Activated T-cell treated with anti-CD3 and anti-CD28 coated beads, Interleukin-2, amount 50 U/mL, for 4 hours (primary cell): ENCODE measurements at regions not wholly inside any gene's neighbourhood (a gene's known extent, or its start where the extent isn't known, plus 50 kb on each side); places are given as distances from the start of the nearest gene placed in this dataset.
"Not testable (repeated sequence)": the region's sequence is repeated elsewhere in the genome, so short reads cannot be mapped to it uniquely, and the experiment has no call there.

Source experiments
- ATAC-seq, 2 donors: fragments of 200-7000 bp; cut with Tn5 transposase; one replicate each; pipeline ENCODE4 v1.10.0; 2021
- DNase-seq: peaks from one replicate; pipeline ENCODE4 v3.0.0-alpha.2; 2020
- H3K27me3 Mint-ChIP-seq: one replicate; pipeline ENCODE4 v1.8.0; 2021; ENCODE audit warnings: low read depth, mixed read lengths
- H3K36me3 Mint-ChIP-seq: one replicate; pipeline ENCODE4 v1.8.0; 2022; ENCODE audit warnings: mixed read lengths; ENCODE audit not compliant: insufficient read depth
- H3K4me1 Mint-ChIP-seq: one replicate; pipeline ENCODE4 v1.8.0; 2021; ENCODE audit warnings: low read depth, mixed read lengths
- H3K4me3 Mint-ChIP-seq: one replicate; pipeline ENCODE4 v1.8.0; 2021; ENCODE audit warnings: mild to moderate bottlenecking, moderate library complexity, mixed read lengths
- H3K9me3 Mint-ChIP-seq: one replicate; pipeline ENCODE4 v1.8.0; 2021; ENCODE audit warnings: mixed read lengths

DNA sequence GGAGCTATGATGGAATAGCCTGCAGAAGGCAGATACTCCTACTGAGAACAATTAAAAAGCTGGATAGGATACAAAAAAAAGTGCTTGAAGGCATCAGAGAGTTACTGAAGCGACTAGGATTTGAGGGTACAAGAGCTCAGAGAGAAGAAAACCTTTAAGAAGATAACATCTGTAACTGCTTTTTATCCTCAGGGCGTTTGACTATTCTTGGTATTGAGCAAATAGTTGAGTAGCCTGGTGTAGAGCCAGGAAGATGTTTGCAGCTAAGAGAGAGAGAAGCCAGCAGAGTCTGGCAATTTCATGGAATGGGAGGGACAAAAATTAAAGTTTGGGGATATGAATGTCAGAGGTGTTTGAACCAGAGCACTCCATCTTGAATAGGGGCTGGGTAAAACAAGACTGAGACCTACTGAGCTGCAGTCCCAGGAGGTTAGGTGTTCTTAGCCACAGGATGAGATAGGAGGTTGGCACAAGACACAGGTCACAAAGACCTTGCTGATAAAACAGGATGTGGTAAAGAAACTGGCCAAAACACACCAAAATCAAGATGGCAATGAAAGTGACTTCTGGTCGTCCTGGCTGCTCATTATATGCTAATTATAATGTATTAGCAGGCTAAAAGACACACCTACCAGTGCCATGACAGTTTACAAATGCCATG, 428.8 kb downstream of the SH2D4B start:
- Mint-ChIP-seq H3K27me3 (peaks cover 5% of the 10 kb centered on the region), H3K4me3 (no peak overlapping the region), H3K36me3 (no peaks in the 10 kb centered on the region), H3K4me1 (no peaks in the 10 kb centered on the region), H3K9me3 (no peaks in the 10 kb centered on the region)
- ATAC-seq = no peak
- no peak for DNase-seq

DNA sequence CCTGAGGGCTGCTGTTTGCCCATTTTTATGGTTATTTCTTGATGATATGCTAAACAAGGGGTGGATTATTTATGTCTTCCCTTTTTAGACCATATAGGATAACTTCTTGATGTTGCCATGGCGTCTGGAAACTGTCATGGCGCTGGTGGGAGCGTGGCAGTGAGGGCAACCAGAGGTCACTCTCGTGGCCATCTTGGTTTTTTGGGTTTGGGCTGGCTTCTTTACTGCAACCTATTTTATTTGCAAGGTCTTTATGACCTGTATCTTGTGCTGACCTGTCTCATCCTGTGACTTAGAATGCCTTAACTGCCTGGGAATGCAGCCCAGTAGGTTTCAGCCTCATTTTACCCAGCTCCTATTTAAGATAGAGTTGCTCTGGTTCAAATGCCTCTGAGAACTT, 429.7 kb downstream of the SH2D4B start:
- H3K36me3 Mint-ChIP-seq, DNase-seq, H3K4me3 Mint-ChIP-seq, H3K9me3 Mint-ChIP-seq, H3K4me1 Mint-ChIP-seq, H3K27me3 Mint-ChIP-seq, ATAC-seq: not testable (repeated sequence)

DNA sequence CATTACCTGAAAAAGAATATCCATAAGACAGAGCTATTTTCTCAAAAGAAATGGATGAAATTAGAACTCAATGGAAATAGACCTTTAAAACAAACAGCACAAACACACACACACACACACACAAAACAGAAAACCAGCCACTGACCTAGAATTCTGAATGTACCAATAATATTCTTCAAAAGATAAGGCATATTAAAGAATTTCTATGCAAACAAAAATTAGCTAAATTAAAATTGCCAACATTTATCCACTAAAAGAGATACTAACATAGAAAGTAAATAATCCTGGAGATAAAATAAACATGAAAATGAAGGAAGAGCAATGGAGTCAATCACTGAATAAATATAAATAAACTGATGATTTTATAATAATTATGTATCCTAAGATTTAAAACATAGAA, 431.2 kb downstream of the SH2D4B start:
- no peaks in the 10 kb centered on the region for H3K36me3 Mint-ChIP-seq
- DNase-seq (no peak), ATAC-seq (no peak)
- no peaks in the 10 kb centered on the region for H3K9me3 Mint-ChIP-seq
- no peaks in the 10 kb centered on the region for H3K4me1 Mint-ChIP-seq
- no peak overlapping the region for H3K4me3 Mint-ChIP-seq
- peaks cover 2% of the 10 kb centered on the region for H3K27me3 Mint-ChIP-seq

DNA sequence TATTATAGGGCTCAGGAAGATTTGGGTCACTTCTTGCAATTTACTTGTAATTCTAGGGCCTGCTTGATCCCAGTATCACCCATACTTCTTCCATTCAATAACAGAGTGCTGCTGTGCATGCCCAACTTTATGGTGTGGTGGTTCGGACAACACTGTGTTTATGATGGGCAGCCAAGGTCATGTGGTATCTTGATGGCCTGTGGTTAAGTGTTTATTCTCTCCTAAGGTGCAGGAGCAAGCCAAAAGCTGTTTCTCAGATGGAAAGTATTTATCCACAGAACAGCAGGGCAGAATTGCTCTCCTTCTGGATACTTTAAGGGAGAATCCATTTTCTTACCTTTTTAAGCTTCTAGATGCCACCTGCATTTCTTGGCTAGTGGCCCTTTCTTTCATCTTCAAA, 433.8 kb downstream of the SH2D4B start:
- H3K27me3 Mint-ChIP-seq = no peaks in the 10 kb centered on the region
- H3K4me3 Mint-ChIP-seq = no peak overlapping the region
- no peaks in the 10 kb centered on the region for H3K36me3 Mint-ChIP-seq
- H3K4me1 Mint-ChIP-seq = no peaks in the 10 kb centered on the region
- no peak for DNase-seq
- no peak for ATAC-seq
- no peaks in the 10 kb centered on the region for H3K9me3 Mint-ChIP-seq

DNA sequence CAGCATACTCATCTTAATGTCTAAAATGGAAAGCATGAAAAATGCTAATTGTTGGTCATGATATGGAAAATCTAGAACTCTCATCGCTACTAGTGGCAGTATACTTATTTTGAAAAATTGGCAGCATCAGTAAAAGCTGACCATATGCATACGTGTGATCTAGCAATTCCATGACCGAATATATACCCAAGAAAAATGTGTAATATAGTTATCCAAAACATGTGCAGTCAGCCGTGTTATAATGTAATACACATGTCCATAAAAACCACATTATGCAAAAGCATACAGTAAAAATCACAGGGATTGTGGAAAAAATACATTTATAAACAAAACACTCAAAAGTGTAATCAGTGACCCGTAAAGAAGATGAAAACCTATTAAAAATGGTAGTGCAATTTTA, 439.0 kb downstream of the SH2D4B start:
- ATAC-seq = no peak
- no peak overlapping the region for H3K4me3 Mint-ChIP-seq
- no peaks in the 10 kb centered on the region for H3K4me1 Mint-ChIP-seq
- no peaks in the 10 kb centered on the region for H3K36me3 Mint-ChIP-seq
- H3K27me3 Mint-ChIP-seq = no peaks in the 10 kb centered on the region
- H3K9me3 Mint-ChIP-seq = no peaks in the 10 kb centered on the region
- DNase-seq = no peak

DNA sequence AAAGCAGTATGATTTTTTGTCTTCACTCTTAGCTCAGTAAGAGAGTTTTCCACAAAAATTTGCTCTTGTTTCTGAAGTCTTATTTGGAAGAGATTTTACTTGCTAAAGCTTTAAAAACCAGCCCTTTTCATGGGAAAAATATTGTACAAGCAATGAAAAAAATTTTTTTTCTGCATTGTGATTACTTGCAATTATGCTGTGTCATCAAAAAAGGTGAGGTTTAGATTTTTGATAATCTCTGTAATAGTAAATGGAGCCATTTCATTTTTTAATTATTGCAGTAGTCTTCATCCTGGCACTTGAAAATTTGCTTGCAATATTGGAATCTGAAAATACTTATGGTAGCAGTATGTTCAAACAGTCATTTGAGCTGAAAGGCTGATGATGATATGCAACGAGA, 447.4 kb downstream of the SH2D4B start:
- Mint-ChIP-seq H3K4me3 (no peak overlapping the region), H3K4me1 (no peaks in the 10 kb centered on the region), H3K9me3 (no peaks in the 10 kb centered on the region), H3K27me3 (no peaks in the 10 kb centered on the region), H3K36me3 (no peaks in the 10 kb centered on the region)
- ATAC-seq = no peak
- DNase-seq = no peak

DNA sequence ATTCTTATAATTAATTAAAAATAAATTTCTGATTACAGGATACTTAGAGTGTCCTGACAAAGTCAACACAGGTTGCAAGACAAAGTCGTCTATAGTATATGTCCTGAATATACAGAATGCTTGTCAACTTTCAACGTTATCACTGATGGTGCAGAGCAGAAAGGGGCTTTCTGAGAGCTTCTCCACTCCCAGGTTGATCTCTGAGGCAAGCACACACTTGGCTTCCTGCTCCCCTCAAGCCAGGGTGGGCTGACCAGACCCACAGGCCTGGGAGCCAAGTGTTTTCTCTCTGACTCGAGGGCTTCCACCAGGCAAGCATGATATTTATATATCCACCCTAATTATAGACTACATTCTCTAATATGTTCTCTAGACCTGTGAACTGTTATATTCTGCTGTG, 448.9 kb downstream of the SH2D4B start:
- Mint-ChIP-seq H3K27me3 (no peaks in the 10 kb centered on the region), H3K9me3 (no peaks in the 10 kb centered on the region), H3K4me3 (no peak overlapping the region), H3K4me1 (no peaks in the 10 kb centered on the region), H3K36me3 (no peaks in the 10 kb centered on the region)
- no peak for DNase-seq
- no peak for ATAC-seq

DNA sequence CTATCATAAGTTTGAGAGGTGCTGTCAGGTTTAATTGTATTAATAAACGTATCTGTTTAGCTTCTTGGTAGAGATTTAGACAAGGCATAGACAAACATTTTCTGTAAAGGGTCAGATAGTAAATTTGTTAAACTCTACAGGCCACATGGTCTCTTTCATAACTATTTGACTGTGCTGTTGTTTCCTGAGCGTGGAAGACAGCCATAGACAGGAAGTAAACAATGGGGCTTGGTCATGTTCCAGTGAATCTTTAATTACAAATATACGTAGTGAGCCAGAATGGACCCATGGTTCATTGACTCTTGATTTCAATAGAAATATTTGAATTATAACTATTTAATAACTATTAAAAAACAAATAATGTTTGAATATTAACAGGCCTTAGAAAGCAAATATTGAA, 451.1 kb downstream of the SH2D4B start:
- Mint-ChIP-seq H3K9me3 (no peaks in the 10 kb centered on the region), H3K36me3 (no peaks in the 10 kb centered on the region), H3K27me3 (peaks cover under 1% of the 10 kb centered on the region), H3K4me1 (no peaks in the 10 kb centered on the region), H3K4me3 (no peak overlapping the region)
- ATAC-seq = no peak
- DNase-seq = no peak

DNA sequence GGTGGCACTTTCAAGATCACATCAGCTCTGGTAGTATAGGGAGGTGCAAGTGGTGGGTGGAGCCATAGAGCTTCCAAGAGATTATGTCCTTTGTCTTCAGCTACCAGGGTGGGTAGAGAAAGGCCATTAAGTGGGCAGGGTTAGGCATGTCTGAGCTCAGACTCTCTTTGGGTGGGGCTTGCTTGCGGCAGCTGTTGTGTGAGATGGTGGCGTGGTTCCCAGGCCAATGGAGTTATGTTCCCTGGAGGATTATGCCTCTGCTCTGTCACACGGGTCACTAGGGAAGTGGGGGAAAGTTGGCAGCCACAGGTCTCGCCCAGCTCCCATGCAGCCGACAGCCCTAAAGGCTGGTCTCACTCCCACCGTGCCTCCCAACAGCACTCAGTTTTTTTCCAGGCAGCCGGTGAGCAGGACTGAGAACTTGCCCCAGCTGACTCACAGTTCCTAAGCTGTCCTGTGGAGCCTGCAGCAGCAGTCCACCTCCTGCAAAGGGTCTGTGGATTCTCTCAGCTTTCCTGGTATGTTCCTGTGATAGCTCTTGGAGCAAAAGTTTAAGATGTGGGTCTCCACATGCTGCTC, 459.0 kb downstream of the SH2D4B start:
- no peaks in the 10 kb centered on the region for H3K36me3 Mint-ChIP-seq
- H3K27me3 Mint-ChIP-seq = peaks cover 7% of the 10 kb centered on the region
- no peaks in the 10 kb centered on the region for H3K4me1 Mint-ChIP-seq
- ATAC-seq (no peak), DNase-seq (no peak)
- peaks cover 9% of the 10 kb centered on the region for H3K9me3 Mint-ChIP-seq
- no peak overlapping the region for H3K4me3 Mint-ChIP-seq

DNA sequence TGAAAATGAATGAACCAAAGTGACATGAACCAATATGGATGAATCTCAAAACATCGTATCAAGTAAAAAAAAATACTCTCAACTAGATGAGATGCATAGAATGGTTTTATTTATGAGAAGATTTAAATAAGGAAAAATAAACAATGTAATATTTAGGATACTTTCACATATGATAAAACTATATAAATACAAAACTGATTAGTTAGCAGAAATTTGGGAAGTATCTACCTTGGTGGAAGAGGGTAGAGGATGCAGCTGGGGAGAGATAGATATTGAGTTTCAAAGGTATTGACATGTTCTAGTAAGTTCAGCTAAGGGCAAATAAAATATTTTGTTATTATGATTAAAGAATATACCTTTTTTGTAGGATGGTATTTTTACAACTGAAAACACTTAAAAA, 463.1 kb downstream of the SH2D4B start:
- H3K9me3 Mint-ChIP-seq = peaks cover 4% of the 10 kb centered on the region
- DNase-seq (no peak), ATAC-seq (no peak)
- H3K27me3 Mint-ChIP-seq = peaks cover 5% of the 10 kb centered on the region
- no peaks in the 10 kb centered on the region for H3K4me1 Mint-ChIP-seq
- H3K36me3 Mint-ChIP-seq = no peaks in the 10 kb centered on the region
- no peak overlapping the region for H3K4me3 Mint-ChIP-seq

DNA sequence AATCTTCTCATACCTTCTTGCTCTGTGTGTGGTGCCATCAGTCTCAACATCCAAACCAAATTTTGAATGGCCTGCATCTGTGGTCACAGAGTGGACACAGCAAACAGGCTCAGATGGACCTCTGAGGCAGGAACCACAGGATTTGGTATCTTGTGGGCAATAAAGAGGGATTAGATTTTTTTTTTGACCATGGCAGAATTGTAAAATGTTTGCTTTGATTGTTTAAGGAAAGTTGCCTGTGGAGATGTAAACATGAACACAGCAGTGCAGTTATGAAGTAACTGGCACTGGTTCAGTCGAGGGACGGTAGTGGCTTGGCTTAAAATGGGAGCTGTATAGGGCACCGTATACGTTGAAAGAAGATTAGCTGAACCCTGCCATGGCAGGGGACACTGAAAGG, 464.7 kb downstream of the SH2D4B start:
- no peak for ATAC-seq
- H3K4me3 Mint-ChIP-seq = no peak overlapping the region
- H3K27me3 Mint-ChIP-seq = peaks cover 5% of the 10 kb centered on the region
- H3K36me3 Mint-ChIP-seq = no peaks in the 10 kb centered on the region
- H3K4me1 Mint-ChIP-seq = no peaks in the 10 kb centered on the region
- DNase-seq = no peak
- no peaks in the 10 kb centered on the region for H3K9me3 Mint-ChIP-seq

DNA sequence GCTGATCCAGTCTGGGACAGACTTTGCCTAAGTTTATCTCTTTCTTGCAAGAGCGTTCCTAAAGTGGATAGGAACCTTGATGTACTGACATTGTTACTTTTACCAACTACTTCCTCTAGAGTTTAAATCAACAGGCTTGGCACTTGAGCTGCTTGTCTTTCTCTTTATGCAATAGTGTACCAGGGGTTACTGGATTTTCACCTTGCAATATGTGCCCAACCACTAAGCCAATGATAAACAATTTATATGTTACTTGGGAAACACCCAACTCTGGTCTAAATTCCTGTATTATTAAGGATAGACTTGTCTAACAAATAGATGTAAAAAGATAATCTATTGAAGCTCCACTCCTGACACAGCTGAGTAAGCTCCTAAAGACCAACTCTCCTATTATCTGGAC, 470.2 kb downstream of the SH2D4B start:
- Mint-ChIP-seq H3K27me3 (no peaks in the 10 kb centered on the region), H3K9me3 (no peaks in the 10 kb centered on the region), H3K4me3 (no peak overlapping the region), H3K36me3 (no peaks in the 10 kb centered on the region), H3K4me1 (no peaks in the 10 kb centered on the region)
- no peak for DNase-seq
- ATAC-seq = no peak

DNA sequence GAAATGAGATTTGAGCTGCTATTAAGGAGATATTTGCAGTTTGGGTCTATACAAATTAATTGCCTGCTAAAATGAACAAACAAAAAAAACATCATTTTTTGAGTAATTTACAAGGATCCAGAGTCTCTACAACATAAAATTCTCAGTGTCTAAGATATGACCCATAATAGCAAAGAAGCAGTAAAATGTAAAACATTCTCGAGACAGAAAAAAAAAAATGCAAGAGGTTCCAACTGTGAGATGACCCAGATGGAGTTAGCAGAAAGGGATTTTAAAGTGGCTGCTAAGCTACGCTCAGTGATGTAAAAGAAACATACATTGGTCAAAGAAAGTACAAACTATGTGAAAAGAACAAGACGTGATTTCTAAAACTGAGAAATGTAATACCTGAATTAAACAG, 471.0 kb downstream of the SH2D4B start:
- H3K4me3 Mint-ChIP-seq = no peak overlapping the region
- ATAC-seq (no peak), DNase-seq (no peak)
- H3K4me1 Mint-ChIP-seq = no peaks in the 10 kb centered on the region
- no peaks in the 10 kb centered on the region for H3K36me3 Mint-ChIP-seq
- no peaks in the 10 kb centered on the region for H3K27me3 Mint-ChIP-seq
- no peaks in the 10 kb centered on the region for H3K9me3 Mint-ChIP-seq

DNA sequence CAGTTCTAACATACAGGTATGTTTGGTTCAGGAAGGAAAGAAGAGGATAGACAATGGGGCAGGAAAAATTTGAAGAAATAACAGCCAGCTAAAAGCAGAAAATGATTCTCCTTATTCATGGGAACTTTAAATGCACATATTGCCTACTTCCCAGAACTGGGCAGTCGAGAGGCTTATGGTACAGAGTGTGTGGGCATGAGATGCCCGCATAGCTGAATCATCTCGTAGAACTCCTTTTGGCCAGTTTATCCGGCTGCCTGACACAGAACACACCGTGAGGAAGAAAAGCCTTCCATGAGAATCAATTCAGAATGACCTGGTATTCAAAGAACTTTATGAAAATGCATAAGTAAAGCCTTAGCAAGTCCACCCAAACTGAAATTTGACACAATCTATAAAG, 471.6 kb downstream of the SH2D4B start:
- H3K9me3 Mint-ChIP-seq = no peaks in the 10 kb centered on the region
- H3K36me3 Mint-ChIP-seq = no peaks in the 10 kb centered on the region
- no peak overlapping the region for H3K4me3 Mint-ChIP-seq
- H3K27me3 Mint-ChIP-seq = no peaks in the 10 kb centered on the region
- H3K4me1 Mint-ChIP-seq = no peaks in the 10 kb centered on the region
- ATAC-seq = no peak
- DNase-seq = no peak

DNA sequence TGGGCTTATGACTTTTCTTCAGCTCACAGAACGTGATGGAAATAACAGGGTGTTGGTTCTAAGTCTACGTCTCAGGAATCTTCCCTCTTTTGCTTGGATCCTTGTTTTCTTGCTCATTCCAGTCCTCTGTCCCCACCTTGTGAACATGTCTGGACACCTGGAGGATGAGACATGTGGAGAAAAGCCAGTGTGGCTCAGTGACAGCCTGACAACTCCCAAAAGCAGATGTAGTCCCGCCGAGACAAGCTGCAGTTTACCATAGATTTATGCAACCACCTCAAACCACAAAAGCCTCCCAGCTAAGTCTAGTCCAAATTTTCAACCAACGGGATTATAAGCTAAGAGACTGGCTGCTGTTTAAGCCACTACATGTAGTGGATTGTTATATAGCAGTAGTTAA, 476.1 kb downstream of the SH2D4B start:
- Mint-ChIP-seq H3K4me1 (no peaks in the 10 kb centered on the region), H3K36me3 (no peaks in the 10 kb centered on the region), H3K4me3 (no peak overlapping the region), H3K27me3 (peaks cover under 1% of the 10 kb centered on the region), H3K9me3 (no peaks in the 10 kb centered on the region)
- ATAC-seq = no peak
- no peak for DNase-seq
